Spleen (tissue), 11 donors: ENCODE measurements at regions not wholly inside any gene's neighbourhood (a gene's known extent, or its start where the extent isn't known, plus 50 kb on each side); places are given as distances from the start of the nearest gene placed in this dataset.

ENCODE experiments used
- DNase-seq: peaks from one replicate; pipeline ENCODE4 v3.0.0-alpha.2; 2020
- H3K27ac ChIP-seq, 8 donors: fragments of 200-600 bp; sonication (generic) in 7 of 8; 1 replicate in 4 of 8; 2 replicates in 4 of 8; pipeline versions ENCODE4 v1.5.0 to v1.8.0; 2016 to 2021; ENCODE audit warnings: inconsistent platforms in 4 of 8, mild to moderate bottlenecking in 4 of 8, moderate library complexity in 1 of 8
- H3K27me3 ChIP-seq, 7 donors: fragments of 200-600 bp; sonication (generic) in 6 of 7; replicated peaks in 1 of 7; 1 replicate in 4 of 7; 2 replicates in 3 of 7; pipeline versions ENCODE4 v1.5.0 to v1.8.0; 2016 to 2021; ENCODE audit warnings: inconsistent platforms in 3 of 7, mild to moderate bottlenecking in 1 of 7
- H3K36me3 ChIP-seq, 6 donors: fragments of 200-600 bp; sonication (generic) in 5 of 6; 1 replicate in 4 of 6; 2 replicates in 2 of 6; pipeline versions ENCODE4 v1.5.0 to v1.8.0; 2016 to 2021; ENCODE audit warnings: inconsistent platforms in 2 of 6
- H3K4me1 ChIP-seq, 6 donors: fragments of 200-600 bp; sonication (generic) in 5 of 6; 1 replicate in 3 of 6; 2 replicates in 3 of 6; pipeline versions ENCODE4 v1.5.0 to v1.8.0; 2016 to 2021; ENCODE audit warnings: inconsistent platforms in 3 of 6
- H3K4me3 ChIP-seq, 8 donors: fragments of 200-600 bp; sonication (generic) in 7 of 8; 1 replicate in 4 of 8; 2 replicates in 4 of 8; pipeline versions ENCODE4 v1.5.0 to v1.8.0; 2016 to 2021; ENCODE audit warnings: inconsistent platforms in 4 of 8, mild to moderate bottlenecking in 4 of 8, moderate library complexity in 2 of 8
- H3K9me3 ChIP-seq, 8 donors: fragments of 200-600 bp; sonication (generic) in 7 of 8; 1 replicate in 4 of 8; 2 replicates in 4 of 8; pipeline versions ENCODE4 v1.5.0 to v1.8.0; 2016 to 2021; ENCODE audit warnings: inconsistent platforms in 4 of 8
- CTCF ChIP-seq, 11 experiments: fragments of 200-600 bp in 7 of 11; fragments of 450-650 bp in 4 of 11; sonication (generic) in 4 of 11; IDR thresholded peaks in 8 of 11; conservative IDR thresholded peaks in 3 of 11; 1 replicate in 7 of 11; 2 replicates in 4 of 11; pipeline versions ENCODE4 v1.4.0 to v1.8.0; 2016 to 2021; ENCODE audit warnings: antibody characterized with exemption in 11 of 11, inconsistent platforms in 4 of 11, mild to moderate bottlenecking in 1 of 11
- POLR2A ChIP-seq, 3 donors: fragments of 450-650 bp; IDR thresholded peaks; one replicate each; pipeline ENCODE4 v1.5.1; 2017; ENCODE audit warnings: antibody characterized with exemption in 3 of 3, mild to moderate bottlenecking in 1 of 3
- POLR2AphosphoS5 ChIP-seq, 3 donors: sonication (generic); formaldehyde crosslinking; IDR thresholded peaks; one replicate each; pipeline ENCODE4 v1.5.1; 2017; ENCODE audit warnings: antibody characterized with exemption in 3 of 3
- WGBS, 5 donors: extraction: QIAGEN DNeasy Blood & Tissue Kit in 3 of 5; methylation state at CpG; one replicate each; pipeline versions ENCODE4 v1.1.5 to v1.1.7; 2013 to 2018; 5-methylcytosine and 5-hydroxymethylcytosine counted together
- intact Hi-C: fragments of 100-400 bp; cut with DNase I; formaldehyde crosslinking; loops from one replicate; pipeline ENCODE4 v1.15.0; 2023; ENCODE audit warnings: low total_unique reads
- donor health status: healthy with polysubstance abuse.
- donor health status: DM: no; HTN: no; CAD: no; lungs with moderate emphysema.
- donor health status: DM: no; HTN: no; CAD: no.
- donor health status: Bipolar disorder and iron deficiency.
- donor health status: healthy.
- donor health status: DM: no; HTN: no; CAD: no.
- donor health status: DM: yes; HTN: yes; CAD: no.

GRCh38 chr1:98073823-98074222, 153.0 kb upstream of the DPYD start:
- H3K27me3 ChIP-seq: no peaks in the 10 kb centered on the region
- WGBS, 5 donors: 63 to 88% (median 80%) methylated on average over 3 of the region's 3 CpGs
- no peaks in the 10 kb centered on the region for H3K36me3 ChIP-seq
- intact Hi-C loops: no loop called here
- TF ChIP-seq POLR2AphosphoS5 (IDR thresholded peaks at IDR 0.05) (no peak), CTCF (IDR thresholded peaks at IDR 0.05 in 8 of 11, conservative IDR thresholded peaks at IDR 0.05 in 3 of 11) (no peak), POLR2A (IDR thresholded peaks at IDR 0.05) (no peak)
- no peak overlapping the region for H3K27ac ChIP-seq
- H3K4me3 ChIP-seq: no peak overlapping the region
- H3K9me3 ChIP-seq: no peaks in the 10 kb centered on the region
- H3K4me1 ChIP-seq: no peaks in the 10 kb centered on the region
- DNase-seq: no peak

GRCh38 chr1:98073106-98073505, 152.3 kb upstream of the DPYD start:
- 81 to 96% (median 85%) methylated on average over 3 of the region's 3 CpGs for WGBS, 5 donors
- Histone ChIP-seq H3K27me3 (no peaks in the 10 kb centered on the region), H3K4me1 (no peaks in the 10 kb centered on the region), H3K9me3 (no peaks in the 10 kb centered on the region), H3K36me3 (no peaks in the 10 kb centered on the region), H3K4me3 (no peak overlapping the region), H3K27ac (no peak overlapping the region)
- intact Hi-C loops: no loop called here
- no peak for TF ChIP-seq CTCF (IDR thresholded peaks at IDR 0.05 in 8 of 11, conservative IDR thresholded peaks at IDR 0.05 in 3 of 11)
- no peak for TF ChIP-seq POLR2A (IDR thresholded peaks at IDR 0.05)
- no peak for TF ChIP-seq POLR2AphosphoS5 (IDR thresholded peaks at IDR 0.05)
- no peak for DNase-seq

- H3K36me3 ChIP-seq: no peaks in the 10 kb centered on the region
- H3K4me3 ChIP-seq: no peak overlapping the region
- intact Hi-C loops: no loop called here
- TF ChIP-seq POLR2A (IDR thresholded peaks at IDR 0.05) (no peak), CTCF (IDR thresholded peaks at IDR 0.05 in 8 of 11, conservative IDR thresholded peaks at IDR 0.05 in 3 of 11) (no peak), POLR2AphosphoS5 (IDR thresholded peaks at IDR 0.05) (no peak)
- H3K27me3 ChIP-seq: peaks cover 0 to 2% (median 0%) of the 10 kb centered on the region in 7 donors
- H3K9me3 ChIP-seq: no peaks in the 10 kb centered on the region
- 63 to 81% (median 76%) methylated on average over 2 of the region's 2 CpGs for WGBS, 5 donors
- no peak for DNase-seq
- no peak overlapping the region for H3K27ac ChIP-seq
- no peaks in the 10 kb centered on the region for H3K4me1 ChIP-seq
Measured at GRCh38 chr1:98072047-98072446, 151.2 kb upstream of the DPYD start.

DNA sequence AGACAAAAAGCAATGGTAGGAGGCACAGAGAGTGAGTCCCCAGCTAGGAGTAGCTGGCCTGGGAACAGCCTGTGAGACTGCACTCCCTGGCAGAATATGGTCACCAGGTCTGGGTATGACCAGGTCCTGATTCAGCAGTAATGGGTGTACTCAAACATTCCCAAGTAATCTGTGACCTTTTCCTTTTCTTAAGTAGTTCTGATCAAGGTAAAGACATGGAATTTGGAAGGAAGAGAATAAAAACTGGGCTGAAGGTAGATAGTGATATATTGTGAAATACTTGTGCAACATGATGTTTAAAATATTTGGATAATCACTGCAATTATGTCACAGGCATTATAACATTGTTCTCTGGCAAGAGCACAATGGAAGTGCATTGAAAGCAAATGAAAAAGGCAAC, 147.2 kb upstream of the DPYD start:
- Histone ChIP-seq H3K4me3 (no peak overlapping the region), H3K9me3 (no peaks in the 10 kb centered on the region), H3K27ac (no peak overlapping the region), H3K4me1 (no peaks in the 10 kb centered on the region), H3K27me3 (peaks cover 0 to 6% (median 0%) of the 10 kb centered on the region in 7 donors), H3K36me3 (no peaks in the 10 kb centered on the region)
- DNase-seq: no peak
- intact Hi-C loops: no loop called here
- no peak for TF ChIP-seq CTCF (IDR thresholded peaks at IDR 0.05 in 8 of 11, conservative IDR thresholded peaks at IDR 0.05 in 3 of 11)
- TF ChIP-seq POLR2A (IDR thresholded peaks at IDR 0.05): no peak
- TF ChIP-seq POLR2AphosphoS5 (IDR thresholded peaks at IDR 0.05): no peak
